Caki2 (cell line): ENCODE measurements at regions not wholly inside any gene's neighbourhood (a gene's known extent, or its start where the extent isn't known, plus 50 kb on each side); places are given as distances from the start of the nearest gene placed in this dataset.
"Not testable (repeated sequence)": the region's sequence is repeated elsewhere in the genome, so short reads cannot be mapped to it uniquely, and the experiment has no call there.

ENCODE experiments used
- DNase-seq: peaks from one replicate; pipeline ENCODE4 v3.0.0-alpha.2; 2015; ENCODE audit warnings: low read depth
- in situ Hi-C: cut with HindIII; loops from 2 replicates; pipeline ENCODE4 v1.10.0; 2016; ENCODE audit warnings: low sequenced_read_pairs, low pct_unique_long_range_greater_than_20kb, mixed read lengths

DNA sequence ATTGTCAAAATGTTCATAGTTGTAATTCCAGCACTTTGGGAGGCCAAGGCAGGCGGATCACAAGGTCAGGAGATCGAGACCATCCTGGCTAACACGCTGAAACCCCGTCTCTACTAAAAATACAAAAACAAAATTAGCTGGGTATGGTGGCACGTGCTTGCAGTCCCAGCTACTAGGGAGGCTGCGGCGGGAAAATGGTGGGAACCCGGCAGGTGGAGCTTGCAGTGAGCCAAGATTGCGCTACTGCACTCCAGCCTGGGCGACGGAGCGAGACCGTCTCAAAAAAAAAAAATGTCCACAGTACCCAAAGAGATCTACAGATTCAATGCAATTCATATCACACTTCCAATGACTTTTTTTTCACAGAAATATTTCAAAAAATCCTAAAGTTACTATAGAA, 1610.3 kb upstream of the FLRT2 start:
- DNase-seq, in situ Hi-C loops: not testable (repeated sequence)

DNA sequence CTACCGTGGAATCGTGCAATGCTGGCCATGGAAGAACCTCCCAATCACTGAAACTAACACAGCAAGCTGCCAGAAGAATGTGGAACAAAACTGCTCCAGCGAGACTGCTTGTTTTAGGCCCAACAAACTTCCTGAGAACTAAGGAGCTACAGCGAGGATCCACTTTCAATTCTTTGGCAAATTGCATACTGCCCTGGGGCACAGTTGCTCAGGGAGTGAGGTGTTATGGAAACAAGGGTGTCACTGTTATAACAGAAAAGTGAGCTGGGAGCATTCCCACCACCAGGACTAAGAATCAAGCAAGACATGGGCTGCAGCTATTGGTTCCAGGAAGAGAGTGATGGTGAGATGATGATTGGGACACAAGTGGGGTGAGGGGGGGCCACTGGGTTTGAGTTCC, 1606.1 kb upstream of the FLRT2 start:
- DNase-seq = no peak
- in situ Hi-C loops = no loop called here

DNA sequence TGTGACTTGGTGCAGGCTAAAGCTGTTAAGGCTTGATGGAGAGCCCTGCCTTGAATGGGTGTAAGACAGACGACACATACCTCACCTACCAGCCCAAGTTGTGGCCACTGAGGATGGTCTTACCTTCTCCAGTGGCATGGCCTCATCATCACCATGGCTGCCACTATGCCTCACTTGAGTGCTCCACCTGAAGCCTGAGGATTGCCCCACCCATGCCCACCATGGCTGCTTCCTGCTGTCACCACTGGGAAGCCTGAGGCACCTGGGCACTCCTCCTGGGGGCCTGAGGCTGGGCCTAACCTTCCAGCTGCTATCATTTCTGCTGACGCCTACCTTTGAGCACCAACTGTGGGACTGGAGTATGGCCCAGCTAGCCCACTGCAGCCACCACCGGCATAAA, 1605.7 kb upstream of the FLRT2 start:
- in situ Hi-C loops = no loop called here
- no peak for DNase-seq

DNA sequence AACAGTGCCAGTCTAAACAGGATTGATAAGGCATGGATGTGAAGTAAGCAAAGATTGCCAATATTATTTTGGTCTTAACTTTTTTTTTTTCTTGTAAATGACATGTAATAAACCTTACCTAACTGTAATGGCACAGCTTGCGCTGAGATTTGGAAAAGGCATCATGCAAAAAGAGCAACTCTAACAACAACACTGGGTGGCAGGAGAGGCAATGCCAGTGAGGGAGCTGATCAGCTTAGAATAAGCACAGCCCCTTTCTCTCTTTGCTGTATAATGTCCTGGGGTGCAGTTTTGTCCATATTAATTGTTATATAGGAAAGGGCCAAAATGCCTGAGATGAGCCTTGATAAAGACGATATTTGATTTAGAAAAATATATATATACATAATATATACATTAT, 1589.7 kb upstream of the FLRT2 start:
- in situ Hi-C loops = no loop called here
- DNase-seq = no peak

DNA sequence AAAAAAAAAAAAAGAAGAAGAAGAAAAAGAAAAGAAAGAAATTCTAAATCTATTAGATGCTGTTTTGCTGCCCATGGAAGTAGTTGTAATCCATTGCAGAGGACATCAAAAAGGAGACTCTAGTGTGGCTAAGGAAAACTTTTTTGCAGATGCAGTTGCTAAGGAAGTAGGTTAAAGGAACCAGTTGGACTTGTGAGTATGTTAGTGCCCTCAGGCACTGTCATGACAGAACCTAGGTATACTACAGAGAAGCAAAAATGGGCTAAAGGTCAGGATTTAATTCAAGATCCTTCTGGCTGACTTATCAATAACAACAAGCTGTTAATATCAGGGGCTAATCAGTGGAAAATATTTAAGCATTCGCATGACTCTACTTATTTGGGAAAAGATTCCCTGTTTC, 1571.6 kb upstream of the FLRT2 start:
- no peak for DNase-seq
- in situ Hi-C loops = no loop called here

DNA sequence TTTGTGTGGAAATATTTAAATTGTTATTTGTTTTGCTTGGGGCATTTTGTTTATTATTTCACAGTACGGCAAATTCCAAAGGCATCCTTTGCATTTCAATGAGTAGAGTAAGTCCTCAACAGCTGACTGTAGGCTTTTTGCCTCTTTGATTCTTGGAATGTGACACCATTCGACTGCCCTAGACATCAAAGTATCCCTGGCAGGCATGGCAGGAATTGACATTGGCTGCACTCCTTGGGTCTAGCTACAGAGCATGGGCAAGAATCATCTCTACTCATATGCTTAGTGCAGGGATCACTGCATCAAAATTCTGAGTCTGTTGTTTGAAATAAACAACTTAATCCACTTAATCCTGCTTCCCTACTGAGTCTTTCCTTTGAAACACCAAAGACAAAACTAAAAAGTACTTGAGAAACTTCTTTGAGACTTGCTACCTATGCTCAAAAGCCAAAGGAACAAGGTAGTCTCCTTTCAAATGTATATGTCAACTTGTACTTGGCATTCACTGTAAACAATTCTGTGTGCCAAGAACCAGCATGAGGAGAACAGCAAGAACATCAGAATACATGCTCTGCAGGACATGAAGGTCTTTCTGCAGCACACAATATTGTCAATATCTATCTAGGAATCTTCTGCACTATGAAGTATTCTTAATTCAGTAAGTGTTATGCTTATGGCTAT, 1569.0 kb upstream of the FLRT2 start:
- in situ Hi-C loops = no loop called here
- no peak for DNase-seq

DNA sequence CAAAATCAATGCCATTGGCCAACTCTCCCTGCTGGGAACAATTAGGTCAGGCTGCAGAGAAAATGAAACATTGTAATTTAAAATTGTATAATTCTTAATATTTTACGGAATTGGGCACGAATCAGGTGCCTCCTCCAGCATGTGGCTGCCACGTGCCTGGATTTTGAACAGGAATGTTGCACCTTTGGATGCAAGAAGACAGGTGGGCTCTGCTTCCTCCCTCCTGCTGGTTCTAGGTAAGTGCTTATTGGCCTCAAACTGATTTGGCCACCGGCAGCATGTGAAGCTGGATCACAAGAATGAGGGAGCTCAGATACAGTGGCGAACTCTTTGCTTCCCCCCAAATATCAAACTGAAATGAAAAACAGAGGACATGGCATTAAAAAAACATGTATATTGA, 1559.9 kb upstream of the FLRT2 start:
- in situ Hi-C loops = no loop called here
- no peak for DNase-seq

DNA sequence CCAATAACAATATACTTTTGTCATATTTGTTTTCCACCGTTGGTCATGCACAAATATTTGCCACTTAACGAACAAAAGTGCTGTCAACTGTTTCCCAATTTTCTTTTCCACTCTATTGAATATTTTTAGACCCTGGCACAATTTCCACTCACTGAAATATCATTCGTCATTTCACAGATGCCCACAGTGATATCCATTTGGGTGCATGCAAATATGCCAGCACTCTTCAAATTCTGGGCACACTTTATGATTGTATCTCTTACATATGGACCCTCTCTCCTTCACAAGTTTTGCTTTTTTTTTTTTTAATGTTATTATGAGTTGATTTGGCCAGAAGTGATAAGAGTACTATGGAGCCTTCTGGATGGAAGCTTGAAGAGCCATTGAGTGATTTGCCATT, 1557.3 kb upstream of the FLRT2 start:
- in situ Hi-C loops = no loop called here
- no peak for DNase-seq

DNA sequence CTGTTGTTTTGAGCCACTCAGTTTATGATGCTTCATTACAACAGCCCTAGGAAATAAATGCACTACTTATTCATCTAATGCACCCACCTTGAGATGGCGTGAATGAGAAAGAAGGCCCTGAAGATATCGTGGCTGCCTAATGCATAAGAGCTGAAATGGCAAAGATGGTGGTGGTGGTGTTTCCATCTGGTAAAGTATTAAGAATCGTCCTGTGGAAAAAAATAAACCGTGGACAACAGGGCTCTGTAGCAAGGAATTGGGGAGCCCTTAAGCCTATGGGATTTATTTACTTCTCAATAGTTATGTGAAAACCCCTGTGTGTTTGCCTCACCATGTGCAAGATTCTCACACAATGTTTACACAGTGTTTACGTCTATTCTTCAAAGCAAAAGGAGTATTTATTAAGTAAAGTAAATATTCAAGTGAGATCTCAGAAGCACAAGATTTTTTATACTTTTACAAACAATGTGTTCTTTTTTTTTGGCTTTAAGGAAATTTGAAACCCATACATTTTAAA, 1555.2 kb upstream of the FLRT2 start:
- in situ Hi-C loops = no loop called here
- no peak for DNase-seq

DNA sequence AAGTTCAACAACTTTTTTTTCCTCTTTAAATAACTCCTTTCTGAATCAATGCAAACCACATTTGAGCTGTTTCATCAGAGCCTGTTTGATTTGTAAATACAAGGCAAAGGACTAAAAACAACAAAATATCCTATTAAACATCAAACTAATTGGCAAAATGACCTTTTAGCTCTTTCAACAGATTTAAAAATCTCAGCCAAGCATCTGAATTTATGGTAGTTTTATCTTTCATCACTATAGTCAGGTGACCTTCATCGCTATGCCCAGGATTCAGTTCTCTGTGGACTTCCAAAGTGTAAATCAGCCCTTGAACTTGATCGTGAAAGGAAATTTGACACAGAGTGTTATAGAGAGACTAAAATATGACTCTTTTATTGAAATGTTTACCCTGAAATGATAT, 1554.5 kb upstream of the FLRT2 start:
- in situ Hi-C loops = no loop called here
- no peak for DNase-seq

DNA sequence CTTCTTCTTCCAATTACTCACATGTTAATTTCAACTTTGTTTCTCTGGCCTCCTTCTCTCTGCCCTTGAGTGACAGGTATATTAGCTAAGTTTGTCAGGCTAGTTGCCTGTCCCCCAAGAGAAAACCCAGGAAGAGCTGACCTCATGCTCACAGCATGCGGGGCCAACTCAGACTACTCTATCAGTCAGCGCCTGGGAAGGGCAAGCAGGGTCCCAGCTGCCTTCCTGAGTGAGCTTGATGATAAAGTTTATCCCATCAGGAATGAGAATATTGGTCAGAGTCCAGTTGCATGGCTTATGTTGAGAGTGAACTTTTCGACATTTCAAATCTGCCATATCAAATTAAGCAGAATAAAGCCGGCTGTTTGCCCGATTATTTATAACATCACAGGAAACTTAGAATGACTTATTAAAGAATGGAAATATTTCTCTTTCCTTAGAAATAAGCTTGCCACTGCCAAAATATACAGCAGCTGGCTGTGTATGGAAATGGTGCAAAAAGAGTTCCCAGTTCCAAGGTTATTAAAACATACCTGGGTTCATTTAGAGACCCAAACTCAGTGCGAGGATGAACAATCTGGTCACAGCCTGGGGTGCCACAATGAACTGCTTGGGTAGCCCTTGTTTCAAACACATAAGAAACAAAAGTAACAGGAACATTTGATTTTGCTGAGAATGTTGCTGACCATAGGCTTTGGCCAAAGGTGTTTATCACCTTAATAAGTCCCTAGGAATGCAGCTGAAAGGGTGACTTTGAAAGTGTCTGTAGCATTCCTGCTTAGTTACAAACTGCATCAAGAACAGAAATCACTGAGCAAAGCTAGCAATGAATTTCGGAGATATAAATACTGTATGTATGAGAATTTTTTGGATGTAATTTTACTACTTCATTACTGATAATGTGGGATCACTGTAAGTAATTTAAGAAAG, 1553.8 kb upstream of the FLRT2 start:
- in situ Hi-C loops = no loop called here
- no peak for DNase-seq

DNA sequence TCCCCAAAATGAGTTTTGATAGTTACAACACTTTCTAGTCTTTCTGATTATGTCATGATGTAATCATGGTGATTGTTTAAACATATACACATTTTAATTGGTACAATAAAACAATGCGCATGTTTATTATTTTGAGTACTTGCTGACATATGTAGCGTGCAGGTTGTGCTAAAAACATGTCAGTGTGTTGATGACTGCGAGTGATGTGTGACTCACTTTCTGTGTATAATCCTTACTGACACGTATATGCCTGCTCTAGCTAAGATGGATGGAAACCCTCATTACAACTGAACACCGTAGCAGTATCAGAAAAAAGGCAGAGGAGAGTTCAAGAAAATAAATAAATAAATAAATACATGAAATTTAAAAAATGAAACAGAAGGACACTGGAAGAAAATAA, 1552.4 kb upstream of the FLRT2 start:
- no peak for DNase-seq
- in situ Hi-C loops = no loop called here

DNA sequence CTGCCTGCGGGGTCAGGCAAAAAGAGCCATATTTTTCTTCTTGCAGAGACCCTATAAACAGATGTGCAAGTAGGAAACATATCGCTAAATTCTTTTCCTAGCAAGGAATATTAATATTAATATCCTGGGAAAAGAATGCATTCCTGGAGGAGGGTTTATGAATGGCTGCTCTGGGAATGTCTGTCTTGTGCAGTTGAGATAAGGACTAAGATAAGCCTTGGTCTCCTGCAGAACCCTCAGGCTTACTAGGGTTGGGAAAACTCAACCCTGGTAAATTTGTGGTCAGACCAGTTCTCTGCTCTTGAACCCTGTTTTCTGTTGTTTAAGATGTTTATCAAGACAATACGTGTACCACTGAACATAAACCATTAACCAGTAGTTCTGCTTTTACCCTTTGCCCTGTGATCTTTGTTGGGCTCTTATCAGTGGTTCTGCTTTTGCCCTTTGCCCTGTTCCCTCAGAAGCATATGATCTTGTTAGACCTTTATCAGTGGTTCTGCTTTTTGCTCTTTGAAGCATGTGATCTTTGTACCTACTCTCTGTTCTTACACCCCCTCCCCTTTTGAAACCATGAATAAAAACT, 1548.2 kb upstream of the FLRT2 start:
- DNase-seq, in situ Hi-C loops: not testable (repeated sequence)

DNA sequence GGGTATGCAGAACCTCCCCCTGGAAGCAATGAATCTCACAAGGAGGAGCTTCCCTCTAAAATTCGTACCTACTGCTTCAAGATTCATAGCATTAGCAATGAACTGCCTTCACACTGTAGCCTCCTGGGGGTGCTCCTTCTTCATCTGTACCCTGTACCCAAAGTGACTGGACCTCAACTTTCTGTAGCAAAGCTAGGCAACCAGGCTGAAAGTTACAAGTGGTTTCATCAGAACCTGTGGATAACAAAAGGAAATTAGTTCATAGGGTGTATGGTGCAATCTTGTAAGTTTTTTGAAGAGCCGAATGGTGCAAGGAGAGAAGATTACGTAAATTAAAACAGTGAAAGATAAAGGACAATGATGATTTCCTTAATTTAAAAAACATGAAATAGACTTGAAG, 1541.7 kb upstream of the FLRT2 start:
- in situ Hi-C loops = no loop called here

DNA sequence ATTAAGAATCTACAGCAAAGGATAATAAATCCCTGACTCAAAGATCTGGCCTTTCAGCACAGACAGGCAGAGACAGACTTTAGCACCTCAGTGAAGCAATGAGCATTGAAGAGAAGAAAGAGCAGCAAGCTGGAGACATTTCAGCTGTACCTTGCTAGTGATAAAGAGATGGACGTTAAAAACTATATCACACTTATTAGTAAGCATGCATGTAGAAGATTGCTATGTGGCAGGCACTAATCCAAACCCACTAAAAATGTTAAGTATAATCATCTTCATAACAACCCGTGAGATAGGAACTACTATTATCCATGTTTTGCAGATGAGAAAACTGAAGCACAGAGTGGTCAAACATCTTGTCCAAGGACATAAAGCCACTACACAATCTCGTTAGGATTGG, 1538.3 kb upstream of the FLRT2 start:
- DNase-seq = no peak
- in situ Hi-C loops = no loop called here

More for the DNA sequence above, 1541.7 kb upstream of the FLRT2 start:
- DNase-seq = no peak

DNA sequence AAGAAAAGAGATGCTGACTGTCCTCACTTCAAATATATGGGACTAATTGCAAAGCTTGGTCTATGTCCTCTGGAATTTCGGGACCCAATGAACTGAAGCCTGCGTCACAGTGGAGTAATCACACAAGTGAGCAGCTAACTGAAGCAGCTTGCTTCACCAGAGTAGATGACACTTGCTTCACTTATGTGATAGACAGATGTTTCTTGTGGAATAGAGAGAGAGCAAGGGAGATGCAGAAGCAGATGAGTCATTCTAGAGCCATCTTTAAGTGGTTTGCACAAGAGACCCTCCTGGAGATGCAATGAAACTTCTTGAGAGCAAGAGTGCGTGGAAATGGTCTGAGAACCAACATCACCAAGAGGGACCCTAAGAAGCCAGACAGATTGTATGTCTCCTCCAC, 1537.1 kb upstream of the FLRT2 start:
- in situ Hi-C loops = no loop called here
- DNase-seq = no peak

DNA sequence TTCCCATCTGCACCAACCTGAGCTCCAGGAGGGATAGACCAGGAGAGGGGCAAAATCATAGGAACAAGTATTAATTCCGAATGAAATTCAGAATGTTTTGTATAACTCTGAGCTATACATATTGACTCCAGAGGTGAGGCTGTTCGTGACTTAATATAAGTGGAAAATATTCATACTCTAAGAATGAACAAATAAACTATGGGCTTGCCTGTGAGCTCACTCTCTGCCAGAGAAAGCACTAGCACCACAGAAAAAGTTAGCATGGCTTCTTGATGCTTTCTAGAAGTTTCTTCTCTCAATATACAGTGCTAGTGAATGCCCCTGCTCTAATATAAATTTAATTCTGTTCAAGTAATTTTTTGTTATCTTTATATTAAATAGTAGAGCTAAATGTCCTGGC, 1536.4 kb upstream of the FLRT2 start:
- in situ Hi-C loops = no loop called here

DNA sequence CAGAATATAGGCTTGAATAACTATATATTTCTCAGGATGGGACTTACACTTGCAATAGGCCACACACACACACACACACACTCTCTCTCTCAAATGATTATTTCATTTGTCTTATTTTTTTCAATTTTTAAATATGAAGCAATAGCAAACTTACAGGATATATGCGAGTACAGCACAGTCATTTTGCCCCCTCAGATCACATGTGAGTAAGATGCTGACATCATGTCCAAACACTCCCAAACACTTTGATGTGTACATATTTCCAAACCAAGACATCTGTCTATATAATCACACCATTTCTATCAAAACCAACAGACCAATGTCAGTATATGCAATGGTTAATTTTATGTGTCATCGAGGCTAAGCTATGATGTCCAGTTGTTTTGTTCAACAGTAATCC, 1535.9 kb upstream of the FLRT2 start:
- no peak for DNase-seq
- in situ Hi-C loops = no loop called here

More for the DNA sequence above, 1536.4 kb upstream of the FLRT2 start:
- no peak for DNase-seq

DNA sequence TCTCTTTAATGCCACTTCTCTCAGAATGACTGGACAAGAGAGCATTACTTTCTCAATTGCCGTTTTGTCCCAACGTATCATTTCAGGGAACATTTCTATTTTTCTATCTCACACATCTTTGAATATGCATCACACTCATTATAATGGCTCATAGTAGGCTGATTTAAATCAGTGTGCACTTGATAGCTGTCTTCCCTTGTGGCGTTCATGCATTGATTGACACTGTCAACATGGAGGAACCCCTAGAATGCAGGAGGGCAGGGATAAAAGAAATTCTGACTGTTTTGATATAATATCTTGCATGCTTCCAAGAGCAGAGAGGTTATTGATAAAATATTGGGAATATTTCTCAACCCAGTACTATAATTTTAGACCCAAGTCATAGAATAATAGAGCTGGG, 1528.9 kb upstream of the FLRT2 start:
- in situ Hi-C loops = no loop called here

More for the DNA sequence above, 1528.9 kb upstream of the FLRT2 start:
- no peak for DNase-seq
